SK-N-SH (cell line): ENCODE measurements at regions not wholly inside any gene's neighbourhood (a gene's known extent, or its start where the extent isn't known, plus 50 kb on each side); places are given as distances from the start of the nearest gene placed in this dataset.

Source experiments
- CTCF ChIA-PET: fragments of 300-600, 350-600 bp; formaldehyde crosslinking; extraction: SDS; loops from one replicate; lab custom pipeline; 2021; lab: Yijun Ruan, JAX
- POLR2A ChIA-PET: fragments of 350-600 bp; sonication (Branson Sonifier 250); formaldehyde crosslinking; extraction: SDS; loops from one replicate; lab custom pipeline; 2020; ENCODE audit warnings: antibody characterized with exemption, inconsistent platforms; lab: Yijun Ruan, JAX
- DNase-seq: peaks from one replicate; pipeline ENCODE4 v3.0.0; 2012
- H2AFZ ChIP-seq: fragments of 200-600 bp; sonication (generic); 2 replicates; pipeline ENCODE4 v1.8.1; 2016; ENCODE audit warnings: antibody characterized with exemption, mild to moderate bottlenecking, low read depth
- H3F3A ChIP-seq: fragments of 200-600 bp; sonication (generic); replicated peaks from 2 replicates; pipeline ENCODE3; 2016; ENCODE audit warnings: antibody characterized with exemption, mild to moderate bottlenecking; ENCODE audit not compliant: insufficient read depth
- H3K27ac ChIP-seq, 2 experiments: fragments of 200-500 bp in 1 of 2; fragments of 200-600 bp in 1 of 2; sonication (Bioruptor generic) in 1 of 2; sonication (generic), shearing (Covaris generic) in 1 of 2; 2 replicates each; pipeline versions ENCODE4 v1.5.1 to v1.6.1; 2014 to 2016; ENCODE audit warnings: low read depth in 2 of 2, inconsistent platforms in 1 of 2, low read length in 1 of 2, mild to moderate bottlenecking in 1 of 2, mixed read lengths in 1 of 2
- H3K27me3 ChIP-seq: fragments of 200-600 bp; sonication (generic), shearing (Covaris generic); 2 replicates; pipeline ENCODE4 v1.6.1; 2016; ENCODE audit warnings: mixed run types; ENCODE audit not compliant: insufficient read depth
- H3K36me3 ChIP-seq, 2 experiments: fragments of 200-500 bp in 1 of 2; fragments of 200-600 bp in 1 of 2; sonication (Bioruptor generic) in 1 of 2; sonication (generic) in 1 of 2; replicated peaks in 1 of 2; 2 replicates each; pipeline versions ENCODE3 to v1.5.1; 2014 to 2016; ENCODE audit warnings: low read length in 1 of 2, mild to moderate bottlenecking in 1 of 2; ENCODE audit not compliant: insufficient read depth in 2 of 2, control insufficient read depth in 1 of 2
- H3K4me1 ChIP-seq, 2 experiments: fragments of 200-500 bp in 1 of 2; fragments of 200-600 bp in 1 of 2; sonication (Bioruptor generic) in 1 of 2; sonication (generic), shearing (Covaris generic) in 1 of 2; 2 replicates each; pipeline versions ENCODE4 v1.5.1 to v1.6.1; 2014 to 2016; ENCODE audit warnings: low read depth in 1 of 2, low read length in 1 of 2, mixed run types in 1 of 2; ENCODE audit not compliant: insufficient read depth in 2 of 2, control insufficient read depth in 1 of 2
- H3K4me2 ChIP-seq: fragments of 200-600 bp; sonication (generic), shearing (Covaris generic); 2 replicates; pipeline ENCODE4 v1.6.1; 2017; ENCODE audit warnings: mixed run types
- H3K4me3 ChIP-seq, 2 experiments: fragments of 200-500 bp in 1 of 2; fragments of 200-600 bp in 1 of 2; sonication (Bioruptor generic) in 1 of 2; sonication (generic), shearing (Covaris generic) in 1 of 2; 2 replicates each; pipeline versions ENCODE4 v1.5.1 to v1.8.1; 2014 to 2016; ENCODE audit warnings: low read depth in 2 of 2, inconsistent platforms in 1 of 2, low read length in 1 of 2, mild to moderate bottlenecking in 1 of 2, mixed read lengths in 1 of 2, moderate library complexity in 1 of 2
- H3K79me2 ChIP-seq: fragments of 200-600 bp; sonication (generic); 2 replicates; pipeline ENCODE4 v1.8.1; 2017; ENCODE audit warnings: mild to moderate bottlenecking; ENCODE audit not compliant: insufficient read depth
- H3K9ac ChIP-seq: fragments of 200-600 bp; sonication (generic); 2 replicates; pipeline ENCODE4 v1.6.1; 2017; ENCODE audit warnings: mixed run types
- H3K9me2 ChIP-seq: fragments of 200-600 bp; sonication (generic); 2 replicates; pipeline ENCODE4 v1.6.1; 2017; ENCODE audit warnings: mixed run types
- H3K9me3 ChIP-seq: fragments of 200-600 bp; sonication (generic); 2 replicates; pipeline ENCODE4 v1.6.1; 2017; ENCODE audit warnings: mixed run types, mild to moderate bottlenecking, moderate library complexity
- H4K20me1 ChIP-seq: fragments of 200-600 bp; sonication (generic); 2 replicates; pipeline ENCODE4 v1.6.1; 2017; ENCODE audit warnings: mild to moderate bottlenecking, mixed run types; ENCODE audit not compliant: insufficient read depth
- CHD2 ChIP-seq: fragments of 150-350 bp; IDR thresholded peaks from 2 replicates; pipeline ENCODE4 v1.6.1; 2018; ENCODE audit warnings: low read length; ENCODE audit not compliant: partially characterized antibody
- ELF1 ChIP-seq: IDR thresholded peaks from 2 replicates; pipeline ENCODE4 v1.4.0; 2012
- FOSL2 ChIP-seq: IDR thresholded peaks from 2 replicates; pipeline ENCODE4 v1.4.0; 2012; ENCODE audit warnings: low read depth, mild to moderate bottlenecking, moderate library complexity, borderline replicate concordance
- FOXJ3 ChIP-seq: sonication (generic); formaldehyde crosslinking; IDR thresholded peaks from 2 replicates; pipeline ENCODE4 v1.5.1; 2020; ENCODE audit warnings: mild to moderate bottlenecking, missing genetic modification reagents
- FOXM1 ChIP-seq: IDR thresholded peaks from 2 replicates; pipeline ENCODE4 v1.4.0; 2012; ENCODE audit warnings: low read depth, mild to moderate bottlenecking
- NFIC ChIP-seq: IDR thresholded peaks from 2 replicates; pipeline ENCODE4 v1.4.0; 2012; ENCODE audit warnings: borderline replicate concordance
- RCOR1 ChIP-seq: fragments of 150-350 bp; IDR thresholded peaks from 2 replicates; pipeline ENCODE4 v1.6.1; 2017; ENCODE audit warnings: antibody characterized with exemption, low read length
- RFX5 ChIP-seq: IDR thresholded peaks from 2 replicates; pipeline ENCODE4 v1.6.1; 2012; ENCODE audit warnings: mild to moderate bottlenecking, improper control_type of control experiment, low read length
- RXRA ChIP-seq: IDR thresholded peaks from 2 replicates; pipeline ENCODE4 v1.4.0; 2012; ENCODE audit warnings: low read depth, mild to moderate bottlenecking, borderline replicate concordance
- SMC3 ChIP-seq: IDR thresholded peaks from 2 replicates; pipeline ENCODE4 v1.6.1; 2012; ENCODE audit warnings: low read depth, low read length, improper control_type of control experiment
- TCF12 ChIP-seq: IDR thresholded peaks from 2 replicates; pipeline ENCODE4 v1.4.0; 2012
- YY1 ChIP-seq: IDR thresholded peaks from 2 replicates; pipeline ENCODE4 v1.4.0; 2012; ENCODE audit warnings: low read depth, mild to moderate bottlenecking
- WGBS: methylation state at CpG from one replicate; pipeline ENCODE4 v1.1.6; 2017; ENCODE audit warnings: low lambda C conversion rate; 5-methylcytosine and 5-hydroxymethylcytosine counted together
- TF ChIP-seq, protein P1 (sequence below): fragments of 150-350 bp; IDR thresholded peaks from 2 replicates; pipeline ENCODE4 v1.6.1; 2016; ENCODE audit warnings: mild to moderate bottlenecking, low read depth, low read length
- TF ChIP-seq, protein P2 (sequence below): IDR thresholded peaks from 2 replicates; pipeline ENCODE4 v1.4.0; 2012; ENCODE audit warnings: low read depth, borderline replicate concordance
- TF ChIP-seq, protein P3 (sequence below): IDR thresholded peaks from 2 replicates; pipeline ENCODE4 v1.4.0; 2012; ENCODE audit warnings: low read depth, borderline replicate concordance
- TF ChIP-seq, protein P4 (sequence below): IDR thresholded peaks from 2 replicates; pipeline ENCODE4 v1.6.1; 2012; ENCODE audit warnings: mild to moderate bottlenecking, low read depth, low read length, moderate library complexity

DNA sequence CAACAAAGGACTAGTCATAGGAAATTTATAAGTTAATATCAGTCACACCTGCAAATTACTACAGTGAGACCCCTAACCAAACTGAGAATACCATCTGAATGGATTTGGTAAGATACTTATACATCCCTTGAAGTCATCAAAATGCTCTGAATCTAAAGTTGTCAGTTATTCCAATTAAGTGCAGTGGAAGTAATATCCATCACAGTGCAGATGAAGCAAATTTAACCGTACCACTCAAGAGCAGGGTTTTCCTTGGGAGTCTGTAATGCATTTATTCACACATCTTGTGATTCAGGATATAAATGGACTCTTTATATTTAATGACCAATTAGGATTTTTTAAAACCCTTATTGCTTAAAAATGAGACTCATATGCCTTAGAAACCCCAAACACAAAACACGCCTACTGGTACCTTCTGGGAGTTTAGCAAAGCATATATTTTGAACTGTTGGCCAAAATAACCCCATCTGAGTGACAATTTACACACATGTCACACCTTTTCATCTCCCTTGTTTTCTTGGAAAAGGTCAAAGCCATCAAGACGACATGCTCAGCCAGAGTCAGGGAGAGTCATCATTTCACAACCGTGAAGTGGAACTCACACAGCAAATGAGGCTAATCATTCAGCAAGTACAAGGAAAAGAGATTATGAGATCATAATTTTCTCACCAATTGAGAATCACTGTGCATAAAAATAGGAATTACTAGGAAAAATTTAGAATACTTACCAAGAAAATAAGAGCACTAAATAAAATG is 303.7 kb downstream of the HNRNPD start:
- no peaks in the 10 kb centered on the region for H4K20me1 ChIP-seq
- H2AFZ ChIP-seq = no peak overlapping the region
- H3K9me2 ChIP-seq = no peaks in the 10 kb centered on the region
- H3K27ac ChIP-seq = no peak overlapping the region
- POLR2A ChIA-PET = no interaction called here
- CTCF ChIA-PET = no interaction called here
- no peak overlapping the region for H3K4me3 ChIP-seq
- H3F3A ChIP-seq = no peaks in the 10 kb centered on the region
- no peak overlapping the region for H3K4me2 ChIP-seq
- H3K27me3 ChIP-seq = no peaks in the 10 kb centered on the region
- no peaks in the 10 kb centered on the region for H3K4me1 ChIP-seq
- WGBS = 0% methylated on average over 4 of the region's 4 CpGs
- no peak for DNase-seq
- H3K36me3 ChIP-seq = no peaks in the 10 kb centered on the region
- H3K9me3 ChIP-seq = no peaks in the 10 kb centered on the region
- no peak overlapping the region for H3K9ac ChIP-seq
- H3K79me2 ChIP-seq = no peaks in the 10 kb centered on the region
- TF ChIP-seq FOXJ3 (CRISPR knock-in tag) (no peak), ELF1 (no peak), RCOR1 (no peak), CHD2 (no peak), YY1 (no peak), FOXM1 (no peak), TCF12 (no peak), SMC3 (no peak), RFX5 (no peak)
- TF ChIP-seq, protein P1, sequence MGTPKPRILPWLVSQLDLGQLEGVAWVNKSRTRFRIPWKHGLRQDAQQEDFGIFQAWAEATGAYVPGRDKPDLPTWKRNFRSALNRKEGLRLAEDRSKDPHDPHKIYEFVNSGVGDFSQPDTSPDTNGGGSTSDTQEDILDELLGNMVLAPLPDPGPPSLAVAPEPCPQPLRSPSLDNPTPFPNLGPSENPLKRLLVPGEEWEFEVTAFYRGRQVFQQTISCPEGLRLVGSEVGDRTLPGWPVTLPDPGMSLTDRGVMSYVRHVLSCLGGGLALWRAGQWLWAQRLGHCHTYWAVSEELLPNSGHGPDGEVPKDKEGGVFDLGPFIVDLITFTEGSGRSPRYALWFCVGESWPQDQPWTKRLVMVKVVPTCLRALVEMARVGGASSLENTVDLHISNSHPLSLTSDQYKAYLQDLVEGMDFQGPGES = no peak
- TF ChIP-seq, protein P2, sequence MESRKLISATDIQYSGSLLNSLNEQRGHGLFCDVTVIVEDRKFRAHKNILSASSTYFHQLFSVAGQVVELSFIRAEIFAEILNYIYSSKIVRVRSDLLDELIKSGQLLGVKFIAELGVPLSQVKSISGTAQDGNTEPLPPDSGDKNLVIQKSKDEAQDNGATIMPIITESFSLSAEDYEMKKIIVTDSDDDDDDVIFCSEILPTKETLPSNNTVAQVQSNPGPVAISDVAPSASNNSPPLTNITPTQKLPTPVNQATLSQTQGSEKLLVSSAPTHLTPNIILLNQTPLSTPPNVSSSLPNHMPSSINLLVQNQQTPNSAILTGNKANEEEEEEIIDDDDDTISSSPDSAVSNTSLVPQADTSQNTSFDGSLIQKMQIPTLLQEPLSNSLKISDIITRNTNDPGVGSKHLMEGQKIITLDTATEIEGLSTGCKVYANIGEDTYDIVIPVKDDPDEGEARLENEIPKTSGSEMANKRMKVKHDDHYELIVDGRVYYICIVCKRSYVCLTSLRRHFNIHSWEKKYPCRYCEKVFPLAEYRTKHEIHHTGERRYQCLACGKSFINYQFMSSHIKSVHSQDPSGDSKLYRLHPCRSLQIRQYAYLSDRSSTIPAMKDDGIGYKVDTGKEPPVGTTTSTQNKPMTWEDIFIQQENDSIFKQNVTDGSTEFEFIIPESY = no peak
- TF ChIP-seq, protein P3, sequence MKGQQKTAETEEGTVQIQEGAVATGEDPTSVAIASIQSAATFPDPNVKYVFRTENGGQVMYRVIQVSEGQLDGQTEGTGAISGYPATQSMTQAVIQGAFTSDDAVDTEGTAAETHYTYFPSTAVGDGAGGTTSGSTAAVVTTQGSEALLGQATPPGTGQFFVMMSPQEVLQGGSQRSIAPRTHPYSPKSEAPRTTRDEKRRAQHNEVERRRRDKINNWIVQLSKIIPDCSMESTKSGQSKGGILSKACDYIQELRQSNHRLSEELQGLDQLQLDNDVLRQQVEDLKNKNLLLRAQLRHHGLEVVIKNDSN = no peak
- TF ChIP-seq, all 33 proteins: peak for 0

DNA sequence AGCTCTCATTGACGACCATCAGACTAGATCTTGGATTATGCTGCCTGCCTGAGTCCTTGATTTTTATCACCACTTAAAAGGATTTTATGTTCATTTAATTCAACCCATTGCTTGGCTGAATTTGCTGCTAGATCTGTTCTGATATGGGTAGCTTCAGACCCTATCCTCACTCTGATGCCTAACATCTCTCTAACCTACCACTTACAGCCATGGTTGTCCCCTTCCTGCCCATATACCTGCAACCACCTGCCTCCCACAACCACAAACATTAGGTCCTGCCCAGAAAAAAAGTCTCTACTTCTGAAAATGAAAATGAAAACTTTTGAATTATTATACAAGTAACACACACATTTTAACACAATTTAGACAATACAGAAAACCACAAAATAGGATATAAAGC is 310.8 kb downstream of the HNRNPD start:
- no peak overlapping the region for H3K9ac ChIP-seq
- ChIA-PET POLR2A (no interaction called here), CTCF (no interaction called here)
- H4K20me1 ChIP-seq = no peaks in the 10 kb centered on the region
- WGBS = 0% methylated on average over 1 of the region's 1 CpG
- H3K27ac ChIP-seq = no peak overlapping the region
- no peaks in the 10 kb centered on the region for H3K36me3 ChIP-seq
- no peaks in the 10 kb centered on the region for H3F3A ChIP-seq
- H3K4me2 ChIP-seq = no peak overlapping the region
- no peaks in the 10 kb centered on the region for H3K9me3 ChIP-seq
- H3K27me3 ChIP-seq = no peaks in the 10 kb centered on the region
- no peaks in the 10 kb centered on the region for H3K9me2 ChIP-seq
- no peak overlapping the region for H3K4me3 ChIP-seq
- no peaks in the 10 kb centered on the region for H3K79me2 ChIP-seq
- DNase-seq = no peak
- H2AFZ ChIP-seq = no peak overlapping the region
- H3K4me1 ChIP-seq = no peaks in the 10 kb centered on the region
- TF ChIP-seq ELF1 (no peak), FOXJ3 (CRISPR knock-in tag) (no peak), FOXM1 (no peak), CHD2 (no peak), SMC3 (no peak), RXRA (no peak), NFIC (no peak), FOSL2 (no peak)
- TF ChIP-seq, protein P3 = no peak
- TF ChIP-seq, protein P2 = no peak
- TF ChIP-seq, protein P4, sequence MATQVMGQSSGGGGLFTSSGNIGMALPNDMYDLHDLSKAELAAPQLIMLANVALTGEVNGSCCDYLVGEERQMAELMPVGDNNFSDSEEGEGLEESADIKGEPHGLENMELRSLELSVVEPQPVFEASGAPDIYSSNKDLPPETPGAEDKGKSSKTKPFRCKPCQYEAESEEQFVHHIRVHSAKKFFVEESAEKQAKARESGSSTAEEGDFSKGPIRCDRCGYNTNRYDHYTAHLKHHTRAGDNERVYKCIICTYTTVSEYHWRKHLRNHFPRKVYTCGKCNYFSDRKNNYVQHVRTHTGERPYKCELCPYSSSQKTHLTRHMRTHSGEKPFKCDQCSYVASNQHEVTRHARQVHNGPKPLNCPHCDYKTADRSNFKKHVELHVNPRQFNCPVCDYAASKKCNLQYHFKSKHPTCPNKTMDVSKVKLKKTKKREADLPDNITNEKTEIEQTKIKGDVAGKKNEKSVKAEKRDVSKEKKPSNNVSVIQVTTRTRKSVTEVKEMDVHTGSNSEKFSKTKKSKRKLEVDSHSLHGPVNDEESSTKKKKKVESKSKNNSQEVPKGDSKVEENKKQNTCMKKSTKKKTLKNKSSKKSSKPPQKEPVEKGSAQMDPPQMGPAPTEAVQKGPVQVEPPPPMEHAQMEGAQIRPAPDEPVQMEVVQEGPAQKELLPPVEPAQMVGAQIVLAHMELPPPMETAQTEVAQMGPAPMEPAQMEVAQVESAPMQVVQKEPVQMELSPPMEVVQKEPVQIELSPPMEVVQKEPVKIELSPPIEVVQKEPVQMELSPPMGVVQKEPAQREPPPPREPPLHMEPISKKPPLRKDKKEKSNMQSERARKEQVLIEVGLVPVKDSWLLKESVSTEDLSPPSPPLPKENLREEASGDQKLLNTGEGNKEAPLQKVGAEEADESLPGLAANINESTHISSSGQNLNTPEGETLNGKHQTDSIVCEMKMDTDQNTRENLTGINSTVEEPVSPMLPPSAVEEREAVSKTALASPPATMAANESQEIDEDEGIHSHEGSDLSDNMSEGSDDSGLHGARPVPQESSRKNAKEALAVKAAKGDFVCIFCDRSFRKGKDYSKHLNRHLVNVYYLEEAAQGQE = no peak
